ENCODE measurements at regions not wholly inside any gene's neighbourhood (a gene's known extent, or its start where the extent isn't known, plus 50 kb on each side); places are given as distances from the start of the nearest gene placed in this dataset.
"Not testable (repeated sequence)": the region's sequence is repeated elsewhere in the genome, so short reads cannot be mapped to it uniquely, and the experiment has no call there.

GRCh38 chr2:126244937-126245336, 411.0 kb upstream of the GYPC start:
- no peaks in the 10 kb centered on the region for H3K4me1 ChIP-seq (ENCODE audit: insufficient read depth, insufficient read length)
- H3K9ac ChIP-seq (ENCODE audit: insufficient read length, low read depth): no peak overlapping the region
- no peak overlapping the region for H3K4me3 ChIP-seq (ENCODE audit: insufficient read length, low read depth)
- H3K36me3 ChIP-seq (ENCODE audit: insufficient read depth, insufficient read length, low read length): no peaks in the 10 kb centered on the region
- peak; percentile 77 for DNase-seq (ENCODE audit: low read depth, low spot score)
- TF ChIP-seq ZNF274 (IDR thresholded peaks at IDR 0.05; ENCODE audit: low read depth, low read length) (no peak), YY1 (IDR thresholded peaks at IDR 0.05; ENCODE audit: insufficient read depth, insufficient read length) (no peak), SUZ12 (IDR thresholded peaks at IDR 0.05; ENCODE audit: extremely low read depth, insufficient read depth, insufficient read length) (no peak)
- H3K9me3 ChIP-seq (ENCODE audit: insufficient read depth, low read length): no peaks in the 10 kb centered on the region
- no peaks in the 10 kb centered on the region for H3K27me3 ChIP-seq (ENCODE audit: insufficient read depth, insufficient read length)

GRCh38 chr2:126253669-126254068, 402.3 kb upstream of the GYPC start:
- Histone ChIP-seq H3K4me1 (ENCODE audit: insufficient read depth, insufficient read length) (no peaks in the 10 kb centered on the region), H3K9me3 (ENCODE audit: insufficient read depth, low read length) (no peaks in the 10 kb centered on the region), H3K9ac (ENCODE audit: insufficient read length, low read depth) (no peak overlapping the region), H3K36me3 (ENCODE audit: insufficient read depth, insufficient read length, low read length) (no peaks in the 10 kb centered on the region), H3K4me3 (ENCODE audit: insufficient read length, low read depth) (no peak overlapping the region), H3K27me3 (ENCODE audit: insufficient read depth, insufficient read length) (no peaks in the 10 kb centered on the region)
- TF ChIP-seq ZNF274 (IDR thresholded peaks at IDR 0.05; ENCODE audit: low read depth, low read length) (no peak), SUZ12 (IDR thresholded peaks at IDR 0.05; ENCODE audit: extremely low read depth, insufficient read depth, insufficient read length) (no peak), YY1 (IDR thresholded peaks at IDR 0.05; ENCODE audit: insufficient read depth, insufficient read length) (no peak)
- DNase-seq (ENCODE audit: low read depth, low spot score): no peak

GRCh38 chr2:126264625-126265024, 391.3 kb upstream of the GYPC start:
- H3K4me1 ChIP-seq (ENCODE audit: insufficient read depth, insufficient read length): no peaks in the 10 kb centered on the region
- no peaks in the 10 kb centered on the region for H3K27me3 ChIP-seq (ENCODE audit: insufficient read depth, insufficient read length)
- no peak overlapping the region for H3K9ac ChIP-seq (ENCODE audit: insufficient read length, low read depth)
- H3K36me3 ChIP-seq (ENCODE audit: insufficient read depth, insufficient read length, low read length): no peaks in the 10 kb centered on the region
- no peak overlapping the region for H3K4me3 ChIP-seq (ENCODE audit: insufficient read length, low read depth)
- no peak for TF ChIP-seq ZNF274 (IDR thresholded peaks at IDR 0.05; ENCODE audit: low read depth, low read length)
- H3K9me3 ChIP-seq (ENCODE audit: insufficient read depth, low read length): no peaks in the 10 kb centered on the region
- DNase-seq (ENCODE audit: low read depth, low spot score): no peak

GRCh38 chr2:126269911-126270310, 386.0 kb upstream of the GYPC start:
- Histone ChIP-seq H3K27me3 (ENCODE audit: insufficient read depth, insufficient read length) (no peaks in the 10 kb centered on the region), H3K36me3 (ENCODE audit: insufficient read depth, insufficient read length, low read length) (no peaks in the 10 kb centered on the region), H3K4me3 (ENCODE audit: insufficient read length, low read depth) (no peak overlapping the region), H3K9me3 (ENCODE audit: insufficient read depth, low read length) (no peaks in the 10 kb centered on the region), H3K9ac (ENCODE audit: insufficient read length, low read depth) (no peak overlapping the region), H3K4me1 (ENCODE audit: insufficient read depth, insufficient read length) (no peaks in the 10 kb centered on the region)
- no peak for DNase-seq (ENCODE audit: low read depth, low spot score)
- TF ChIP-seq SUZ12 (IDR thresholded peaks at IDR 0.05; ENCODE audit: extremely low read depth, insufficient read depth, insufficient read length) (no peak), YY1 (IDR thresholded peaks at IDR 0.05; ENCODE audit: insufficient read depth, insufficient read length) (no peak), ZNF274 (IDR thresholded peaks at IDR 0.05; ENCODE audit: low read depth, low read length) (no peak)

GRCh38 chr2:126270587-126270986, 385.4 kb upstream of the GYPC start:
- TF ChIP-seq YY1 (IDR thresholded peaks at IDR 0.05; ENCODE audit: insufficient read depth, insufficient read length): no peak
- TF ChIP-seq ZNF274 (IDR thresholded peaks at IDR 0.05; ENCODE audit: low read depth, low read length): no peak
- TF ChIP-seq SUZ12 (IDR thresholded peaks at IDR 0.05; ENCODE audit: extremely low read depth, insufficient read depth, insufficient read length): no peak
- no peak overlapping the region for H3K9ac ChIP-seq (ENCODE audit: insufficient read length, low read depth)
- DNase-seq (ENCODE audit: low read depth, low spot score): no peak
- no peaks in the 10 kb centered on the region for H3K4me1 ChIP-seq (ENCODE audit: insufficient read depth, insufficient read length)
- H3K4me3 ChIP-seq (ENCODE audit: insufficient read length, low read depth): no peak overlapping the region
- no peaks in the 10 kb centered on the region for H3K36me3 ChIP-seq (ENCODE audit: insufficient read depth, insufficient read length, low read length)
- H3K9me3 ChIP-seq (ENCODE audit: insufficient read depth, low read length): no peaks in the 10 kb centered on the region
- H3K27me3 ChIP-seq (ENCODE audit: insufficient read depth, insufficient read length): no peaks in the 10 kb centered on the region

GRCh38 chr2:126272401-126272800, 383.6 kb upstream of the GYPC start:
- Histone ChIP-seq H3K36me3 (ENCODE audit: insufficient read depth, insufficient read length, low read length) (no peaks in the 10 kb centered on the region), H3K9ac (ENCODE audit: insufficient read length, low read depth) (no peak overlapping the region), H3K4me3 (ENCODE audit: insufficient read length, low read depth) (no peak overlapping the region), H3K9me3 (ENCODE audit: insufficient read depth, low read length) (no peaks in the 10 kb centered on the region), H3K4me1 (ENCODE audit: insufficient read depth, insufficient read length) (no peaks in the 10 kb centered on the region), H3K27me3 (ENCODE audit: insufficient read depth, insufficient read length) (no peaks in the 10 kb centered on the region)
- TF ChIP-seq SUZ12 (IDR thresholded peaks at IDR 0.05; ENCODE audit: extremely low read depth, insufficient read depth, insufficient read length) (no peak), ZNF274 (IDR thresholded peaks at IDR 0.05; ENCODE audit: low read depth, low read length) (no peak), YY1 (IDR thresholded peaks at IDR 0.05; ENCODE audit: insufficient read depth, insufficient read length) (no peak)
- DNase-seq (ENCODE audit: low read depth, low spot score): no peak

- Histone ChIP-seq H3K9me3 (ENCODE audit: insufficient read depth, low read length) (no peaks in the 10 kb centered on the region), H3K9ac (ENCODE audit: insufficient read length, low read depth) (no peak overlapping the region), H3K36me3 (ENCODE audit: insufficient read depth, insufficient read length, low read length) (no peaks in the 10 kb centered on the region), H3K4me3 (ENCODE audit: insufficient read length, low read depth) (no peak overlapping the region), H3K4me1 (ENCODE audit: insufficient read depth, insufficient read length) (no peaks in the 10 kb centered on the region), H3K27me3 (ENCODE audit: insufficient read depth, insufficient read length) (no peaks in the 10 kb centered on the region)
- TF ChIP-seq ZNF274 (IDR thresholded peaks at IDR 0.05; ENCODE audit: low read depth, low read length): no peak
- TF ChIP-seq SUZ12 (IDR thresholded peaks at IDR 0.05; ENCODE audit: extremely low read depth, insufficient read depth, insufficient read length): no peak
- no peak for TF ChIP-seq YY1 (IDR thresholded peaks at IDR 0.05; ENCODE audit: insufficient read depth, insufficient read length)
- DNase-seq (ENCODE audit: low read depth, low spot score): no peak
Measured at GRCh38 chr2:126275098-126275497, 380.9 kb upstream of the GYPC start.

GRCh38 chr2:126276268-126276667, 379.7 kb upstream of the GYPC start:
- H3K36me3 ChIP-seq (ENCODE audit: insufficient read depth, insufficient read length, low read length); H3K27me3 ChIP-seq (ENCODE audit: insufficient read depth, insufficient read length); H3K9ac ChIP-seq (ENCODE audit: insufficient read length, low read depth); DNase-seq (ENCODE audit: low read depth, low spot score); H3K4me1 ChIP-seq (ENCODE audit: insufficient read depth, insufficient read length); H3K9me3 ChIP-seq (ENCODE audit: insufficient read depth, low read length); H3K4me3 ChIP-seq (ENCODE audit: insufficient read length, low read depth): not testable (repeated sequence)
